Sigmoid colon (tissue), 6 donors: ENCODE measurements at regions not wholly inside any gene's neighbourhood (a gene's known extent, or its start where the extent isn't known, plus 50 kb on each side); places are given as distances from the start of the nearest gene placed in this dataset.

ENCODE experiments used
- DNase-seq: peaks from one replicate; pipeline ENCODE4 v3.0.0-alpha.2; 2019
- H3K27ac ChIP-seq, 4 donors: fragments of 200-600 bp; sonication (generic); one replicate each; pipeline ENCODE4 v1.5.1; 2016 to 2019; ENCODE audit warnings: mild to moderate bottlenecking in 1 of 4
- H3K27me3 ChIP-seq, 3 donors: fragments of 200-600 bp; sonication (generic); one replicate each; pipeline ENCODE4 v1.5.1; 2019; ENCODE audit warnings: mild to moderate bottlenecking in 1 of 3
- H3K36me3 ChIP-seq, 4 donors: fragments of 200-600 bp; sonication (generic); one replicate each; pipeline ENCODE4 v1.5.1; 2016 to 2019
- H3K4me1 ChIP-seq, 4 donors: fragments of 200-600 bp; sonication (generic); one replicate each; pipeline ENCODE4 v1.5.1; 2017 to 2019
- H3K4me3 ChIP-seq, 4 donors: fragments of 200-600 bp; sonication (generic); one replicate each; pipeline ENCODE4 v1.5.1; 2017 to 2019; ENCODE audit warnings: mild to moderate bottlenecking in 2 of 4, moderate library complexity in 1 of 4
- H3K9me3 ChIP-seq, 4 donors: fragments of 200-600 bp in 3 of 4; sonication (generic) in 3 of 4; one replicate each; pipeline versions ENCODE4 v1.5.1 to v1.6.1; 2013 to 2019
- EP300 ChIP-seq, 4 donors: sonication (generic); formaldehyde crosslinking; IDR thresholded peaks; one replicate each; pipeline ENCODE4 v1.6.1; 2017; ENCODE audit warnings: antibody characterized with exemption in 4 of 4
- POLR2A ChIP-seq, 2 donors: fragments of 450-650 bp; IDR thresholded peaks; one replicate each; pipeline ENCODE4 v1.6.1; 2016; ENCODE audit warnings: antibody characterized with exemption in 2 of 2, mild to moderate bottlenecking in 2 of 2, moderate library complexity in 2 of 2
- POLR2AphosphoS5 ChIP-seq, 4 donors: sonication (generic); formaldehyde crosslinking; IDR thresholded peaks; one replicate each; pipeline ENCODE4 v1.6.1; 2017; ENCODE audit warnings: antibody characterized with exemption in 4 of 4
- WGBS, 2 donors: extraction: QIAGEN DNeasy Blood & Tissue Kit; methylation state at CpG; one replicate each; pipeline ENCODE4 v1.1.7; 2013; 5-methylcytosine and 5-hydroxymethylcytosine counted together
- intact Hi-C: fragments of 100-400 bp; cut with DNase I; formaldehyde crosslinking; loops from one replicate; pipeline ENCODE4 v1.15.1; 2023
- TF ChIP-seq, protein P1 (sequence below), 4 experiments: fragments of 450-650 bp in 3 of 4; fragments of 200-600 bp in 1 of 4; IDR thresholded peaks; one replicate each; pipeline ENCODE4 v1.5.1; 2016 to 2019; ENCODE audit warnings: antibody characterized with exemption in 4 of 4, mild to moderate bottlenecking in 3 of 4, moderate library complexity in 2 of 4
- donor health status: healthy with polysubstance abuse.
- donor health status: healthy.

GRCh38 chr15:70602834-70603560 lies 160.4 kb downstream of the UACA start:
- DNase-seq: no peak
- 84 to 87% methylated on average over 12 of the region's 12 CpGs for WGBS, 2 donors

GRCh38 chr15:70602281-70602680 lies 161.1 kb downstream of the UACA start:
- Histone ChIP-seq H3K9me3 (no peaks in the 10 kb centered on the region), H3K27me3 (no peaks in the 10 kb centered on the region), H3K4me1 (peaks cover 0 to 31% (median 25%) of the 10 kb centered on the region in 4 donors), H3K27ac (no peak overlapping the region), H3K4me3 (no peak overlapping the region), H3K36me3 (no peaks in the 10 kb centered on the region)
- no peak for DNase-seq
- WGBS, 2 donors: 88 to 93% methylated on average over 4 of the region's 4 CpGs
- intact Hi-C loops: no loop called here
- TF ChIP-seq, protein P1, sequence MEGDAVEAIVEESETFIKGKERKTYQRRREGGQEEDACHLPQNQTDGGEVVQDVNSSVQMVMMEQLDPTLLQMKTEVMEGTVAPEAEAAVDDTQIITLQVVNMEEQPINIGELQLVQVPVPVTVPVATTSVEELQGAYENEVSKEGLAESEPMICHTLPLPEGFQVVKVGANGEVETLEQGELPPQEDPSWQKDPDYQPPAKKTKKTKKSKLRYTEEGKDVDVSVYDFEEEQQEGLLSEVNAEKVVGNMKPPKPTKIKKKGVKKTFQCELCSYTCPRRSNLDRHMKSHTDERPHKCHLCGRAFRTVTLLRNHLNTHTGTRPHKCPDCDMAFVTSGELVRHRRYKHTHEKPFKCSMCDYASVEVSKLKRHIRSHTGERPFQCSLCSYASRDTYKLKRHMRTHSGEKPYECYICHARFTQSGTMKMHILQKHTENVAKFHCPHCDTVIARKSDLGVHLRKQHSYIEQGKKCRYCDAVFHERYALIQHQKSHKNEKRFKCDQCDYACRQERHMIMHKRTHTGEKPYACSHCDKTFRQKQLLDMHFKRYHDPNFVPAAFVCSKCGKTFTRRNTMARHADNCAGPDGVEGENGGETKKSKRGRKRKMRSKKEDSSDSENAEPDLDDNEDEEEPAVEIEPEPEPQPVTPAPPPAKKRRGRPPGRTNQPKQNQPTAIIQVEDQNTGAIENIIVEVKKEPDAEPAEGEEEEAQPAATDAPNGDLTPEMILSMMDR (IDR thresholded peaks at IDR 0.05): no peak
- no peak for TF ChIP-seq POLR2A (IDR thresholded peaks at IDR 0.05)
- no peak for TF ChIP-seq EP300 (IDR thresholded peaks at IDR 0.05)
- no peak for TF ChIP-seq POLR2AphosphoS5 (IDR thresholded peaks at IDR 0.05)

More at GRCh38 chr15:70602834-70603560, 160.4 kb downstream of the UACA start:
- Histone ChIP-seq H3K36me3 (no peaks in the 10 kb centered on the region), H3K27ac (no peak overlapping the region), H3K4me1 (peaks cover 0 to 31% (median 27%) of the 10 kb centered on the region in 4 donors), H3K4me3 (no peak overlapping the region), H3K27me3 (no peaks in the 10 kb centered on the region), H3K9me3 (no peaks in the 10 kb centered on the region)
- intact Hi-C loops: no loop called here
- TF ChIP-seq POLR2A (IDR thresholded peaks at IDR 0.05): no peak
- no peak for TF ChIP-seq POLR2AphosphoS5 (IDR thresholded peaks at IDR 0.05)
- TF ChIP-seq, protein P1 (IDR thresholded peaks at IDR 0.05): no peak
- TF ChIP-seq EP300 (IDR thresholded peaks at IDR 0.05): no peak

GRCh38 chr15:70597945-70598344 lies 165.4 kb downstream of the UACA start:
- Histone ChIP-seq H3K27ac (no peak overlapping the region), H3K4me1 (no peaks in the 10 kb centered on the region), H3K9me3 (no peaks in the 10 kb centered on the region), H3K4me3 (no peak overlapping the region), H3K36me3 (no peaks in the 10 kb centered on the region), H3K27me3 (no peaks in the 10 kb centered on the region)
- WGBS, 2 donors: 98% methylated on average over 3 of the region's 3 CpGs
- intact Hi-C loops: no loop called here
- DNase-seq: no peak
- no peak for TF ChIP-seq POLR2AphosphoS5 (IDR thresholded peaks at IDR 0.05)
- no peak for TF ChIP-seq EP300 (IDR thresholded peaks at IDR 0.05)
- TF ChIP-seq POLR2A (IDR thresholded peaks at IDR 0.05): no peak
- TF ChIP-seq, protein P1 (IDR thresholded peaks at IDR 0.05): no peak

- Histone ChIP-seq H3K4me3 (no peak overlapping the region), H3K4me1 (no peaks in the 10 kb centered on the region), H3K36me3 (no peaks in the 10 kb centered on the region), H3K27ac (no peak overlapping the region), H3K27me3 (no peaks in the 10 kb centered on the region), H3K9me3 (no peaks in the 10 kb centered on the region)
- TF ChIP-seq, protein P1 (IDR thresholded peaks at IDR 0.05): no peak
- TF ChIP-seq EP300 (IDR thresholded peaks at IDR 0.05) (no peak), POLR2A (IDR thresholded peaks at IDR 0.05) (no peak), POLR2AphosphoS5 (IDR thresholded peaks at IDR 0.05) (no peak)
- intact Hi-C loops: no loop called here
- WGBS, 2 donors: 81 to 83% methylated on average over 5 of the region's 5 CpGs
- no peak for DNase-seq
Observed at GRCh38 chr15:70597056-70597603, 166.2 kb downstream of the UACA start.
